IMR-90 (cell line): ENCODE measurements at regions not wholly inside any gene's neighbourhood (a gene's known extent, or its start where the extent isn't known, plus 50 kb on each side); places are given as distances from the start of the nearest gene placed in this dataset.

Experiments used
- ATAC-seq: fragments of 200-7000 bp; cut with Tn5 transposase; 2 replicates; pipeline ENCODE4 v1.9.1; 2020; ENCODE audit warnings: low read depth, mild to moderate bottlenecking, moderate library complexity
- BruUV-seq: library from RNA; stranded (reverse); fragments of 400-500 nt; replicated peaks from 2 replicates; lab custom pipeline; 2021; lab: Mats Ljungman, UMichigan
- CTCF ChIA-PET: fragments of 300-600 bp; formaldehyde crosslinking; extraction: SDS; loops from one replicate; lab custom pipeline; 2021; ENCODE audit warnings: antibody characterized with exemption; lab: Yijun Ruan, JAX
- POLR2A ChIA-PET: fragments of 300-600 bp; sonication (Branson Sonifier 250); formaldehyde crosslinking; loops from one replicate; lab custom pipeline; 2022; ENCODE audit warnings: antibody characterized with exemption; ENCODE audit not compliant: unreplicated experiment; lab: Charles Lee
- DNase-seq: peaks from one replicate; pipeline ENCODE4 v3.0.0; 2013
- H2AFZ ChIP-seq: replicated peaks from 2 replicates; pipeline ENCODE3; 2013; ENCODE audit warnings: low read length, mild to moderate bottlenecking; ENCODE audit not compliant: poor library complexity
- H2AK5ac ChIP-seq: 2 replicates; pipeline ENCODE4 v1.6.1; 2013; ENCODE audit warnings: low read depth, low read length, inconsistent platforms
- H2AK9ac ChIP-seq: replicated peaks from 2 replicates; pipeline ENCODE3; 2013; ENCODE audit warnings: mild to moderate bottlenecking, low read depth, low read length, moderate library complexity; ENCODE audit not compliant: poor library complexity
- H2BK120ac ChIP-seq: 2 replicates; pipeline ENCODE4 v1.6.1; 2013; ENCODE audit warnings: low read depth, low read length, inconsistent platforms
- H2BK15ac ChIP-seq: 3 replicates; pipeline ENCODE4 v1.6.1; 2013; ENCODE audit warnings: low read depth, low read length, inconsistent platforms
- H2BK20ac ChIP-seq: 2 replicates; pipeline ENCODE4 v1.6.1; 2013; ENCODE audit warnings: low read depth, mild to moderate bottlenecking, inconsistent platforms, low read length, moderate library complexity
- H2BK5ac ChIP-seq: 2 replicates; pipeline ENCODE4 v1.6.1; 2013; ENCODE audit warnings: mild to moderate bottlenecking, low read depth, low read length, inconsistent platforms; ENCODE audit not compliant: poor library complexity, severe bottlenecking
- H3K14ac ChIP-seq: replicated peaks from 2 replicates; pipeline ENCODE4 v1.6.1; 2013; ENCODE audit warnings: low read depth, low read length, inconsistent platforms
- H3K18ac ChIP-seq: 2 replicates; pipeline ENCODE4 v1.6.1; 2013; ENCODE audit warnings: low read depth, low read length, control low read depth
- H3K23ac ChIP-seq: 2 replicates; pipeline ENCODE4 v1.6.1; 2013; ENCODE audit warnings: low read depth, low read length, inconsistent platforms
- H3K27ac ChIP-seq: 2 replicates; pipeline ENCODE4 v1.5.1; 2013; ENCODE audit warnings: mild to moderate bottlenecking, control low read depth, low read length; ENCODE audit not compliant: insufficient read depth
- H3K27me3 ChIP-seq: 2 replicates; pipeline ENCODE4 v1.6.1; 2013; ENCODE audit warnings: low read length; ENCODE audit not compliant: control insufficient read depth, insufficient read depth
- H3K36me3 ChIP-seq: 2 replicates; pipeline ENCODE4 v1.6.1; 2013; ENCODE audit warnings: low read length, mixed read lengths; ENCODE audit not compliant: control insufficient read depth, insufficient read depth
- H3K4ac ChIP-seq: 2 replicates; pipeline ENCODE4 v1.6.1; 2013; ENCODE audit warnings: low read depth, low read length, inconsistent platforms
- H3K4me1 ChIP-seq: 2 replicates; pipeline ENCODE4 v1.6.1; 2013; ENCODE audit warnings: low read length, mixed read lengths; ENCODE audit not compliant: control insufficient read depth, insufficient read depth
- H3K4me2 ChIP-seq: 2 replicates; pipeline ENCODE4 v1.6.1; 2013; ENCODE audit warnings: low read depth, mild to moderate bottlenecking, control low read depth, low read length, moderate library complexity
- H3K4me3 ChIP-seq: 2 replicates; pipeline ENCODE4 v1.5.1; 2013; ENCODE audit warnings: low read depth, mild to moderate bottlenecking, control low read depth, low read length, moderate library complexity; ENCODE audit not compliant: insufficient read depth
- H3K56ac ChIP-seq: 2 replicates; pipeline ENCODE4 v1.6.1; 2013; ENCODE audit warnings: low read length, inconsistent platforms; ENCODE audit not compliant: insufficient read depth; ENCODE audit errors: extremely low read depth
- H3K79me1 ChIP-seq, 2 experiments: 2 replicates each; pipeline ENCODE4 v1.6.1; 2013; ENCODE audit warnings: low read length in 2 of 2, inconsistent platforms in 1 of 2, low read depth in 1 of 2
- H3K9ac ChIP-seq: 2 replicates; pipeline ENCODE4 v1.6.1; 2013; ENCODE audit warnings: low read depth, low read length, control low read depth
- H3K9me1 ChIP-seq: 2 replicates; pipeline ENCODE4 v1.6.1; 2013; ENCODE audit warnings: low read length, inconsistent platforms; ENCODE audit not compliant: insufficient read depth
- H3K9me3 ChIP-seq: 2 replicates; pipeline ENCODE4 v1.6.1; 2013; ENCODE audit warnings: low read length; ENCODE audit not compliant: control insufficient read depth, insufficient read depth
- H4K20me1 ChIP-seq: 2 replicates; pipeline ENCODE4 v1.6.1; 2013; ENCODE audit warnings: low read length, inconsistent platforms; ENCODE audit not compliant: insufficient read depth
- H4K5ac ChIP-seq: 2 replicates; pipeline ENCODE4 v1.6.1; 2013; ENCODE audit warnings: mild to moderate bottlenecking, low read depth, low read length, control low read depth
- H4K8ac ChIP-seq, 2 experiments: 2 replicates each; pipeline ENCODE4 v1.6.1; 2013; ENCODE audit warnings: low read depth in 2 of 2, low read length in 2 of 2, control low read depth in 1 of 2, inconsistent platforms in 1 of 2
- H4K91ac ChIP-seq: 2 replicates; pipeline ENCODE4 v1.6.1; 2013; ENCODE audit warnings: low read depth, low read length, inconsistent platforms; ENCODE audit not compliant: insufficient read depth
- CHD1 ChIP-seq: IDR thresholded peaks from 2 replicates; pipeline ENCODE4 v1.6.1; 2012; ENCODE audit warnings: low read depth, low read length, improper control_type of control experiment
- WGBS, 2 experiments: methylation state at CpG; one replicate each; pipeline versions ENCODE4 v1.1.5 to v1.1.7; 2013; ENCODE audit warnings: missing lambda C conversion rate in 2 of 2; ENCODE audit not compliant: insufficient read length in 1 of 2; ENCODE audit errors: extremely low coverage in 2 of 2; 5-methylcytosine and 5-hydroxymethylcytosine counted together
- dilution Hi-C: fragments of 300-500 bp; cut with HindIII; formaldehyde crosslinking; loops from one replicate; pipeline ENCODE4 v1.14.3; 2018; ENCODE audit warnings: low sequenced_read_pairs; ENCODE audit not compliant: unreplicated experiment
- in situ Hi-C: fragments of 300-500 bp; cut with MboI; formaldehyde crosslinking; loops from 3 replicates; pipeline ENCODE4 v1.14.3; 2019; ENCODE audit warnings: low sequenced_read_pairs, inconsistent platforms, mixed read lengths
- intact Hi-C: fragments of 100-400 bp; cut with micrococcal nuclease; formaldehyde crosslinking; loops from 2 replicates; pipeline ENCODE4 v1.10.0; 2022

- Histone ChIP-seq H4K8ac (no peak overlapping the region), H3K14ac (0 out of 2 replicates have a peak overlapping the region, but pooled peaks have one; percentile 14), H3K4me1 (peaks cover 4% of the 10 kb centered on the region), H3K9ac (no peak overlapping the region), H2BK15ac (0 out of 3 replicates have a peak overlapping the region, but pooled peaks have one; percentile 4), H2AK9ac (no peak overlapping the region), H2AFZ (no peak overlapping the region), H3K4me3 (no peak overlapping the region), H3K9me3 (no peaks in the 10 kb centered on the region), H3K36me3 (no peaks in the 10 kb centered on the region), H3K27ac (no peak overlapping the region), H2BK120ac (no peak overlapping the region), H3K4me2 (no peak overlapping the region), H3K56ac (no peak overlapping the region), H2BK20ac (peak overlapping the region; percentile 6; the same call in 1 of the 2 replicates), H4K5ac (no peak overlapping the region; the same call in 1 of the 2 replicates), H3K4ac (no peak overlapping the region), H2AK5ac (no peak overlapping the region), H3K79me1 (no peaks in the 10 kb centered on the region), H2BK5ac (peak overlapping the region; percentile 0), H4K91ac (no peak overlapping the region), H3K23ac (no peak overlapping the region), H3K18ac (peak overlapping the region; percentile 33; the same call in 1 of the 2 replicates), H4K20me1 (no peaks in the 10 kb centered on the region), H3K9me1 (no peaks in the 10 kb centered on the region), H3K27me3 (no peaks in the 10 kb centered on the region)
- TF ChIP-seq CHD1 = no peak
- ChIA-PET POLR2A (no interaction called here), CTCF (no interaction called here)
- ATAC-seq (peak; percentile 61), DNase-seq (peak; percentile 55)
- no TSS peak for BruUV-seq
- no CpG with 5 or more reads among the region's 6 CpGs for WGBS, 2 experiments
- in situ Hi-C loops (no loop called here), intact Hi-C loops (no loop called here), dilution Hi-C loops (no loop called here)
Measured at GRCh38 chr2:215590010-215590745, 154.3 kb upstream of the FN1 start.
